Right cardiac atrium (tissue), 5 donors: ENCODE measurements at regions not wholly inside any gene's neighbourhood (a gene's known extent, or its start where the extent isn't known, plus 50 kb on each side); places are given as distances from the start of the nearest gene placed in this dataset.
"Not testable (repeated sequence)": the region's sequence is repeated elsewhere in the genome, so short reads cannot be mapped to it uniquely, and the experiment has no call there.

Experiments
- ATAC-seq, 2 donors: fragments of 200-7000 bp; cut with Tn5 transposase; one replicate each; pipeline versions ENCODE4 v1.8.0 to v1.9.1; 2020; ENCODE audit warnings: moderate library complexity in 2 of 2, mild to moderate bottlenecking in 1 of 2
- DNase-seq, 3 donors: peaks; one replicate each; pipeline ENCODE4 v3.0.0-alpha.2; 2020
- H3K27ac ChIP-seq: one replicate; pipeline ENCODE4 v1.5.1; 2013; ENCODE audit warnings: mild to moderate bottlenecking, low read length, control low read depth, moderate library complexity
- H3K27me3 ChIP-seq: one replicate; pipeline ENCODE4 v1.6.1; 2013; ENCODE audit not compliant: control insufficient read depth, insufficient read depth
- H3K4me1 ChIP-seq: one replicate; pipeline ENCODE4 v1.6.1; 2013; ENCODE audit warnings: low read length; ENCODE audit not compliant: control insufficient read depth, insufficient read depth
- H3K4me3 ChIP-seq: one replicate; pipeline ENCODE4 v1.5.1; 2013; ENCODE audit warnings: low read length, control low read depth
- H3K9me3 ChIP-seq: one replicate; pipeline ENCODE4 v1.6.1; 2013; ENCODE audit warnings: low read length; ENCODE audit not compliant: control insufficient read depth
- WGBS: extraction: QIAGEN DNeasy Blood & Tissue Kit; methylation state at CpG from one replicate; pipeline ENCODE4 v1.1.7; 2013; 5-methylcytosine and 5-hydroxymethylcytosine counted together
- intact Hi-C, 4 donors: fragments of 100-400 bp; cut with DNase I; formaldehyde crosslinking; loops; one replicate each; pipeline versions ENCODE4 v1.11.0 to v1.14.0; 2022 to 2023
- donor health status: healthy with polysubstance abuse.
- donor health status: DM: no; HTN: yes; CAD: no.
- donor health status: DM: no; HTN: no; CAD: no.
- donor health status: DM: no; HTN: yes; CAD: no; lungs with severe emphysema.
- donor health status: DM: yes; HTN: yes; CAD: no.

GRCh38 chr10:109647627-109648026 is 275.7 kb downstream of the XPNPEP1 start:
- intact Hi-C loops: no loop called here
- WGBS: 56% methylated on average over 5 of the region's 5 CpGs
- Histone ChIP-seq H3K4me3 (no peak overlapping the region), H3K27ac (no peak overlapping the region), H3K9me3 (no peaks in the 10 kb centered on the region), H3K4me1 (no peaks in the 10 kb centered on the region), H3K27me3 (no peaks in the 10 kb centered on the region)
- ATAC-seq (no peak), DNase-seq (no peak)

DNA sequence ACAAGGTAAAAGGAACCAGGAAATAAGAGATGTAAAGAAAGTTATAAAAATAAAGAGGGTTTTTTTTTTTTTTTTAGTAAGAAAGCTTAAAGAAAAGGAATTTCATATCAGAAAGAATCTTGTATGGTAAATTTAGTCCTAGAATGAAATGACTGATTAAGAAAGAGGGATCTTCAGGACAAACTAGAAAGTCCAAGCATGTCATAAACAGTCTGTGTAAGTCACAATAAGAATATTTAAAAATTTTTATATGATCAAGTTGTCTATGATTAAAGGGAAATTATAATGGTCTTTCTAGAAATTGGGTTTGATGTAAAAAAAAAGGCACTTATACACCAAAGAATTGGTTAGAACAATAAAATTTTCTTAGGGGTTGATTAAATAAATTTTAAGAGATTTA is 289.5 kb downstream of the XPNPEP1 start:
- H3K27me3 ChIP-seq: no peaks in the 10 kb centered on the region
- ATAC-seq (no peak), DNase-seq (no peak)
- no peak overlapping the region for H3K4me3 ChIP-seq
- H3K27ac ChIP-seq: no peak overlapping the region
- intact Hi-C loops: no loop called here
- no peaks in the 10 kb centered on the region for H3K4me1 ChIP-seq
- no peaks in the 10 kb centered on the region for H3K9me3 ChIP-seq

DNA sequence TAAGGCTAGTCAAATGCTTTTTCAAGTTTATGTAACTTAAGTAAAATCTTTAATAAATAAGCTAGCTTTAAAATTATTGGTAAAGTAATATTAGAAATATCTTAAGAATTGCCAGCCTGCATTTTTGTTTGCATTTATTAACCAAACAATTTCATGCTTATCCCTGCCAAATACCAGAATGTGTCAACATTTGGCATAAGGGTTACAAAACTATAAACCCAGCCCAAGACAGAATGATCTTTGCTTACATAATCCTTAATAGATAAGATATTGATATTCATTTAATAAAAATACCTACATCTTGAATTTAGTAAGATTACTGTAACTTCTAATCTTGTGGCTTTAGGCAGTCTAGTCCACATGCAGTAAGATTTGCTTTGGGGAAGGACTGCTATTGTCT is 290.3 kb downstream of the XPNPEP1 start:
- ATAC-seq, H3K27me3 ChIP-seq, DNase-seq, H3K4me3 ChIP-seq, intact Hi-C loops, H3K27ac ChIP-seq, H3K9me3 ChIP-seq, H3K4me1 ChIP-seq: not testable (repeated sequence)

GRCh38 chr10:109624939-109625338 is 298.4 kb downstream of the XPNPEP1 start:
- Histone ChIP-seq H3K9me3 (no peaks in the 10 kb centered on the region), H3K27me3 (no peaks in the 10 kb centered on the region), H3K4me1 (no peaks in the 10 kb centered on the region), H3K27ac (no peak overlapping the region), H3K4me3 (no peak overlapping the region)
- DNase-seq (no peak), ATAC-seq (no peak)
- intact Hi-C loops: no loop called here
- WGBS: 84% methylated on average over 2 of the region's 2 CpGs

- intact Hi-C loops: no loop called here
- Histone ChIP-seq H3K4me1 (no peaks in the 10 kb centered on the region), H3K27me3 (no peaks in the 10 kb centered on the region), H3K4me3 (no peak overlapping the region), H3K27ac (no peak overlapping the region), H3K9me3 (no peaks in the 10 kb centered on the region)
- ATAC-seq: no peak
- DNase-seq: no peak
- 78% methylated on average over 3 of the region's 3 CpGs for WGBS
Measured at GRCh38 chr10:109622566-109622965, 300.7 kb downstream of the XPNPEP1 start.

- Histone ChIP-seq H3K27ac (no peak overlapping the region), H3K27me3 (no peaks in the 10 kb centered on the region), H3K4me1 (no peaks in the 10 kb centered on the region), H3K9me3 (no peaks in the 10 kb centered on the region), H3K4me3 (no peak overlapping the region)
- no peak for DNase-seq
- intact Hi-C loops: no loop called here
- WGBS: 40% methylated on average over 3 of the region's 3 CpGs
- no peak for ATAC-seq
Measured at GRCh38 chr10:109620396-109620795, 302.9 kb downstream of the XPNPEP1 start.

DNA sequence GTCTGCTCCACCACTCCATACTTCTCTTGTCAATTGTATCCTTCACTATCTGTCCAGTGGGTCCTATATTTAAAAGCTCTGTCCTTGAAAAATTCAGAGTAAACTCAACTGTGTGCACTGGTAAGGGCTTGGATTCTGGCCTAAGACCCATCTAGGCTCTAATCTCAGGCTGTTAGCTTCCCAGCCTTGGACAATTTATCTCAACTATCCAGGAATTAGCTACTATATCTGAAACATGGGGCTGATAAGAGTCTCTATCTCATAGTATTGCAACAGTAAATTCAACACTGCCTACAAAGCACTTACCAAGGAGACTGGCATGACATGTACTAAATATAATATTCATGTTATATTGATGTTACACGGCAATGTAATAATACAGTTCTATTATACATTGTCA is 303.4 kb downstream of the XPNPEP1 start:
- ATAC-seq: no peak
- Histone ChIP-seq H3K9me3 (no peaks in the 10 kb centered on the region), H3K27ac (no peak overlapping the region), H3K27me3 (no peaks in the 10 kb centered on the region), H3K4me3 (no peak overlapping the region), H3K4me1 (no peaks in the 10 kb centered on the region)
- 60% methylated on average over 1 of the region's 1 CpG for WGBS
- DNase-seq: no peak
- intact Hi-C loops: no loop called here

DNA sequence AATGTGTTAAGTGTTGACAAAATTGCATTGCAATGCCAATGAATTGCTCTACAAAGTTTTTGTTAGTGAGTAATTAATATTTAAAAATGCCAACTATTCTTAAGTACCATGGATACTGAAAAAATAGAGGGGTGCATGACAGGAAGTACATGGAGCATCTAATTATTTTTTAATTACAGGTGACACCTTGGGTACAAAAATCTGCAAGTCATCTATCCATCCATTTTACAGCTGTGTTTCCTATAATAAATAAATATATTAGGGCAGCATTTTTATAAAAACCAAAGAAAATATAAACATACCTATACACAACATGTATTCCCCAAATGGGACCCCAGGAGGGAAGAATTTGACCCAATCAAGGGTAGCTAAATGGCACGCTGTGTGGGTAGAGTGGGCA is 304.6 kb downstream of the XPNPEP1 start:
- Histone ChIP-seq H3K4me1 (no peaks in the 10 kb centered on the region), H3K27ac (no peak overlapping the region), H3K4me3 (no peak overlapping the region), H3K27me3 (no peaks in the 10 kb centered on the region), H3K9me3 (no peaks in the 10 kb centered on the region)
- intact Hi-C loops: no loop called here
- no peak for DNase-seq
- no peak for ATAC-seq
- WGBS: 83% methylated on average over 1 of the region's 1 CpG

GRCh38 chr10:109618301-109618700 is 305.0 kb downstream of the XPNPEP1 start:
- intact Hi-C loops: no loop called here
- no peaks in the 10 kb centered on the region for H3K9me3 ChIP-seq
- ATAC-seq: no peak
- no peak for DNase-seq
- no peak overlapping the region for H3K27ac ChIP-seq
- H3K27me3 ChIP-seq: no peaks in the 10 kb centered on the region
- WGBS: 0% methylated on average over 1 of the region's 1 CpG
- H3K4me3 ChIP-seq: no peak overlapping the region
- H3K4me1 ChIP-seq: no peaks in the 10 kb centered on the region

DNA sequence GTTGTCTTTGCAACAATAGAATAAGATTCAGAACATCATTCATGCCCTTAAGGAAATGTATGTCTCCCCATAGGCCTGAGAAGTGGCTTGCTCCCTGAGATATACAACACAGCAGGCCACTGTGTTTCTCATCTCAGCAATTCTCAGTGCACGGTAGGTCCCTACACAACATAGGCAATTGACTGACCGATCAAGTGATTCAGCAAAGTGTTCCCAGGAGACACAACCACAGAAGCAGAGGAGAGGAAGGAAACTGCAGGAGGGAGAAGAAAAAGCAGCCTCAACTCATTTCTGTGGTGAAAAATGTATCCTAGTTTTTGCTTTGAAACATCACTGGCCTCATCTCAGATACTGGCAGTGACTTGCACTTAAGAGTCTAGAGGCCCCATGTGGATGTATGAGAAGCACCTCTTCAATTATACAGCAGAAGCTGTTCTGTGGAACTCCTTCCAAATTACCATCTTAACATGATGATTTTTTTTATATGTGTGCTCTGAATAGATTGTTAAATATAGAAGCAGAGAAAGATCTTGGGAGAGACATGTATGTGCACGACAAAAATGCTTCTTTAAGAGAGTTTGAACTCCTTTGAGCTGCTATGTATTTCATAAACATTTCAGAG is 306.8 kb downstream of the XPNPEP1 start:
- no peak overlapping the region for H3K4me3 ChIP-seq
- H3K4me1 ChIP-seq: no peaks in the 10 kb centered on the region
- intact Hi-C loops: no loop called here
- H3K9me3 ChIP-seq: no peaks in the 10 kb centered on the region
- DNase-seq (no peak), ATAC-seq (no peak)
- H3K27me3 ChIP-seq: no peaks in the 10 kb centered on the region
- WGBS: 66% methylated on average over 3 of the region's 3 CpGs
- no peak overlapping the region for H3K27ac ChIP-seq

- ATAC-seq, H3K27me3 ChIP-seq, H3K27ac ChIP-seq, H3K9me3 ChIP-seq, H3K4me3 ChIP-seq, intact Hi-C loops, H3K4me1 ChIP-seq, DNase-seq: not testable (repeated sequence)
- 63% methylated on average over 1 of the region's 1 CpG for WGBS
Measured at GRCh38 chr10:109595356-109595755, 328.0 kb downstream of the XPNPEP1 start.

DNA sequence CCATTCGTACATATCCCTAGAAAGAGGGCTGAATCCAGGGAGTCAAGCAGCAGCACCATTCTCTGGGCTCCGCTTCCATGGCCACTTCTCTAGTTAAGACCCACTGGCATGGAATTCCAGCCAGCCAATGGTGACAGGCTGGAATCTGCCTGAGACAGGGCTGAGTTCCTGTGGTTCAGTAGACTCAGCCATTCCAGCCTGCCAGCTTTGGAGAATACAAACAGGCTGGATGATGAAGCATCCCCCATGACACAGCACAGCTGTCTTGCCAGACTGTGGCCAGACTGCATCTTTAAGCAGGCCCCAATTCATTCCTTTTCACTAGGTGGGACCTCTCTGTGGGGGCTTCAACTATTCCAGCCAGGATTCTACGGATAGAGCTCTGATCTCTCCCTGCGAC is 329.6 kb downstream of the XPNPEP1 start:
- no peak overlapping the region for H3K27ac ChIP-seq
- intact Hi-C loops: no loop called here
- no peaks in the 10 kb centered on the region for H3K27me3 ChIP-seq
- H3K9me3 ChIP-seq: no peaks in the 10 kb centered on the region
- ATAC-seq (no peak), DNase-seq (no peak)
- no peaks in the 10 kb centered on the region for H3K4me1 ChIP-seq
- H3K4me3 ChIP-seq: no peak overlapping the region
- 56% methylated on average over 4 of the region's 4 CpGs for WGBS
